ENCODE measurements at regions not wholly inside any gene's neighbourhood (a gene's known extent, or its start where the extent isn't known, plus 50 kb on each side); places are given as distances from the start of the nearest gene placed in this dataset.

DNA sequence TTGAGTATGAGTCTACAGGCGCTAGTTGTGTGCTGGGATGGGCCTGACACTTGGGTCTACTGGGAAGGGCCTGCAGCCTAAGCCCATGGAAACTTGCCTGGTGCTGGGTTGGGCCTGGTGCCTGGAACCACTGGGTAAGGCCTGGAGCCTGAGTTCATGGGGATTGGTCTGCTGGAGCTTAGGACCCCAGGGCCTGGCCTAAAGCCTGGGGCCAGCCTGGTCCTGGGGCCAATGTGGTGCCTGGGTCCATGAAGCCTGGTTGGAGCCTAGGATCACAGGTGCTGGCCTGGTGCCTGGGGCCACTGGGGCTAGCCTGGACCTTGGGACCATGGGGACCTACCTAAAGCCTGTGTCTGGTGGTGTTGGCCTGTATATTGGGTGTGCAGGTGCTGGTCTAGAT is 270.3 kb upstream of the GRIA3 start:
- TF ChIP-seq CTCF (IDR thresholded peaks at IDR 0.05) = no peak
- no peak for TF ChIP-seq POLR2AphosphoS5 (IDR thresholded peaks at IDR 0.05)
